SK-N-SH (cell line): ENCODE measurements at regions not wholly inside any gene's neighbourhood (a gene's known extent, or its start where the extent isn't known, plus 50 kb on each side); places are given as distances from the start of the nearest gene placed in this dataset.

Source experiments
- CTCF ChIA-PET: fragments of 300-600, 350-600 bp; formaldehyde crosslinking; extraction: SDS; loops from one replicate; lab custom pipeline; 2021; lab: Yijun Ruan, JAX
- POLR2A ChIA-PET: fragments of 350-600 bp; sonication (Branson Sonifier 250); formaldehyde crosslinking; extraction: SDS; loops from one replicate; lab custom pipeline; 2020; ENCODE audit warnings: antibody characterized with exemption, inconsistent platforms; lab: Yijun Ruan, JAX
- DNase-seq: peaks from one replicate; pipeline ENCODE4 v3.0.0; 2012
- H2AFZ ChIP-seq: fragments of 200-600 bp; sonication (generic); 2 replicates; pipeline ENCODE4 v1.8.1; 2016; ENCODE audit warnings: antibody characterized with exemption, mild to moderate bottlenecking, low read depth
- H3F3A ChIP-seq: fragments of 200-600 bp; sonication (generic); replicated peaks from 2 replicates; pipeline ENCODE3; 2016; ENCODE audit warnings: antibody characterized with exemption, mild to moderate bottlenecking; ENCODE audit not compliant: insufficient read depth
- H3K27ac ChIP-seq, 2 experiments: fragments of 200-500 bp in 1 of 2; fragments of 200-600 bp in 1 of 2; sonication (Bioruptor generic) in 1 of 2; sonication (generic), shearing (Covaris generic) in 1 of 2; 2 replicates each; pipeline versions ENCODE4 v1.5.1 to v1.6.1; 2014 to 2016; ENCODE audit warnings: low read depth in 2 of 2, inconsistent platforms in 1 of 2, low read length in 1 of 2, mild to moderate bottlenecking in 1 of 2, mixed read lengths in 1 of 2
- H3K27me3 ChIP-seq: fragments of 200-600 bp; sonication (generic), shearing (Covaris generic); 2 replicates; pipeline ENCODE4 v1.6.1; 2016; ENCODE audit warnings: mixed run types; ENCODE audit not compliant: insufficient read depth
- H3K36me3 ChIP-seq, 2 experiments: fragments of 200-500 bp in 1 of 2; fragments of 200-600 bp in 1 of 2; sonication (Bioruptor generic) in 1 of 2; sonication (generic) in 1 of 2; replicated peaks in 1 of 2; 2 replicates each; pipeline versions ENCODE3 to v1.5.1; 2014 to 2016; ENCODE audit warnings: low read length in 1 of 2, mild to moderate bottlenecking in 1 of 2; ENCODE audit not compliant: insufficient read depth in 2 of 2, control insufficient read depth in 1 of 2
- H3K4me1 ChIP-seq, 2 experiments: fragments of 200-500 bp in 1 of 2; fragments of 200-600 bp in 1 of 2; sonication (Bioruptor generic) in 1 of 2; sonication (generic), shearing (Covaris generic) in 1 of 2; 2 replicates each; pipeline versions ENCODE4 v1.5.1 to v1.6.1; 2014 to 2016; ENCODE audit warnings: low read depth in 1 of 2, low read length in 1 of 2, mixed run types in 1 of 2; ENCODE audit not compliant: insufficient read depth in 2 of 2, control insufficient read depth in 1 of 2
- H3K4me2 ChIP-seq: fragments of 200-600 bp; sonication (generic), shearing (Covaris generic); 2 replicates; pipeline ENCODE4 v1.6.1; 2017; ENCODE audit warnings: mixed run types
- H3K4me3 ChIP-seq, 2 experiments: fragments of 200-500 bp in 1 of 2; fragments of 200-600 bp in 1 of 2; sonication (Bioruptor generic) in 1 of 2; sonication (generic), shearing (Covaris generic) in 1 of 2; 2 replicates each; pipeline versions ENCODE4 v1.5.1 to v1.8.1; 2014 to 2016; ENCODE audit warnings: low read depth in 2 of 2, inconsistent platforms in 1 of 2, low read length in 1 of 2, mild to moderate bottlenecking in 1 of 2, mixed read lengths in 1 of 2, moderate library complexity in 1 of 2
- H3K79me2 ChIP-seq: fragments of 200-600 bp; sonication (generic); 2 replicates; pipeline ENCODE4 v1.8.1; 2017; ENCODE audit warnings: mild to moderate bottlenecking; ENCODE audit not compliant: insufficient read depth
- H3K9ac ChIP-seq: fragments of 200-600 bp; sonication (generic); 2 replicates; pipeline ENCODE4 v1.6.1; 2017; ENCODE audit warnings: mixed run types
- H3K9me2 ChIP-seq: fragments of 200-600 bp; sonication (generic); 2 replicates; pipeline ENCODE4 v1.6.1; 2017; ENCODE audit warnings: mixed run types
- H3K9me3 ChIP-seq: fragments of 200-600 bp; sonication (generic); 2 replicates; pipeline ENCODE4 v1.6.1; 2017; ENCODE audit warnings: mixed run types, mild to moderate bottlenecking, moderate library complexity
- H4K20me1 ChIP-seq: fragments of 200-600 bp; sonication (generic); 2 replicates; pipeline ENCODE4 v1.6.1; 2017; ENCODE audit warnings: mild to moderate bottlenecking, mixed run types; ENCODE audit not compliant: insufficient read depth
- FOSL2 ChIP-seq: IDR thresholded peaks from 2 replicates; pipeline ENCODE4 v1.4.0; 2012; ENCODE audit warnings: low read depth, mild to moderate bottlenecking, moderate library complexity, borderline replicate concordance
- FOXM1 ChIP-seq: IDR thresholded peaks from 2 replicates; pipeline ENCODE4 v1.4.0; 2012; ENCODE audit warnings: low read depth, mild to moderate bottlenecking
- GATA2 ChIP-seq: sonication (generic); formaldehyde crosslinking; IDR thresholded peaks from 2 replicates; pipeline ENCODE4 v1.5.0; 2020; ENCODE audit warnings: mild to moderate bottlenecking, missing genetic modification reagents
- JUND ChIP-seq: IDR thresholded peaks from 2 replicates; pipeline ENCODE4 v1.4.0; 2012
- MXI1 ChIP-seq: IDR thresholded peaks from 2 replicates; pipeline ENCODE4 v1.6.1; 2012; ENCODE audit warnings: mild to moderate bottlenecking, low read depth, low read length, improper control_type of control experiment
- NRF1 ChIP-seq: IDR thresholded peaks from 2 replicates; pipeline ENCODE4 v1.6.1; 2012; ENCODE audit warnings: low read depth, mild to moderate bottlenecking, low read length
- POLR2AphosphoS5 ChIP-seq: IDR thresholded peaks from 2 replicates; pipeline ENCODE4 v1.6.1; 2012; ENCODE audit warnings: low read depth, low read length
- RAD21 ChIP-seq: IDR thresholded peaks from 2 replicates; pipeline ENCODE4 v1.6.1; 2012; ENCODE audit warnings: mild to moderate bottlenecking, low read length
- SMC3 ChIP-seq: IDR thresholded peaks from 2 replicates; pipeline ENCODE4 v1.6.1; 2012; ENCODE audit warnings: low read depth, low read length, improper control_type of control experiment
- TCF12 ChIP-seq: IDR thresholded peaks from 2 replicates; pipeline ENCODE4 v1.4.0; 2012
- TEAD4 ChIP-seq: IDR thresholded peaks from 2 replicates; pipeline ENCODE4 v1.4.0; 2012; ENCODE audit warnings: mild to moderate bottlenecking, borderline replicate concordance; ENCODE audit not compliant: insufficient read depth
- WGBS: methylation state at CpG from one replicate; pipeline ENCODE4 v1.1.6; 2017; ENCODE audit warnings: low lambda C conversion rate; 5-methylcytosine and 5-hydroxymethylcytosine counted together
- TF ChIP-seq, protein P1 (sequence below): IDR thresholded peaks from 2 replicates; pipeline ENCODE4 v1.4.0; 2012; ENCODE audit warnings: low read depth, borderline replicate concordance

DNA sequence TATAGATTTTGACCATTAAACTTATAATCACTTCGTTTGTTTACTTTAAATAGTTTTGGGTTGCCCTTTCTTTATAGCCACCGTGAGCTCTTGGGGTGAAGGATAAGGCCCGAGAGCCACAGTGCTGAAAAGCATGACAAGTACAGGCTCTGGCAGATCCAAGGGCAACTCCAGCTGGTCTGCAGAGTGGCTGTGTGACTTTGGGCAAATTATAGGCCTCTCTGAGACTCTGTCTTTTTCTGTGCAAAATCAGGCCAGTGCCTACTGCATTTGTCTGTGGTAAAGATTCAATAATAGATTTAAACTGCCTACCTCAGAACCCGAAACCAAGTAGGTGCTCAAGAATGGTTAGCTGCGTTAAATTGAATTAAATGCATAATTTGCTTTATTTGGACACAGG is 511.3 kb downstream of the QKI start:
- Histone ChIP-seq H3K9ac (no peak overlapping the region), H3K79me2 (no peaks in the 10 kb centered on the region), H3K4me3 (no peak overlapping the region), H2AFZ (no peak overlapping the region), H3K9me2 (no peaks in the 10 kb centered on the region), H3K4me1 (no peaks in the 10 kb centered on the region), H3K36me3 (no peaks in the 10 kb centered on the region), H3F3A (no peaks in the 10 kb centered on the region), H4K20me1 (no peaks in the 10 kb centered on the region), H3K9me3 (no peaks in the 10 kb centered on the region), H3K27me3 (no peaks in the 10 kb centered on the region), H3K27ac (no peak overlapping the region), H3K4me2 (no peak overlapping the region)
- ChIA-PET CTCF (no interaction called here), POLR2A (no interaction called here)
- TF ChIP-seq, protein P1, sequence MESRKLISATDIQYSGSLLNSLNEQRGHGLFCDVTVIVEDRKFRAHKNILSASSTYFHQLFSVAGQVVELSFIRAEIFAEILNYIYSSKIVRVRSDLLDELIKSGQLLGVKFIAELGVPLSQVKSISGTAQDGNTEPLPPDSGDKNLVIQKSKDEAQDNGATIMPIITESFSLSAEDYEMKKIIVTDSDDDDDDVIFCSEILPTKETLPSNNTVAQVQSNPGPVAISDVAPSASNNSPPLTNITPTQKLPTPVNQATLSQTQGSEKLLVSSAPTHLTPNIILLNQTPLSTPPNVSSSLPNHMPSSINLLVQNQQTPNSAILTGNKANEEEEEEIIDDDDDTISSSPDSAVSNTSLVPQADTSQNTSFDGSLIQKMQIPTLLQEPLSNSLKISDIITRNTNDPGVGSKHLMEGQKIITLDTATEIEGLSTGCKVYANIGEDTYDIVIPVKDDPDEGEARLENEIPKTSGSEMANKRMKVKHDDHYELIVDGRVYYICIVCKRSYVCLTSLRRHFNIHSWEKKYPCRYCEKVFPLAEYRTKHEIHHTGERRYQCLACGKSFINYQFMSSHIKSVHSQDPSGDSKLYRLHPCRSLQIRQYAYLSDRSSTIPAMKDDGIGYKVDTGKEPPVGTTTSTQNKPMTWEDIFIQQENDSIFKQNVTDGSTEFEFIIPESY: no peak
- TF ChIP-seq GATA2 (CRISPR knock-in tag) (no peak), FOXM1 (no peak), NRF1 (no peak), FOSL2 (no peak), TEAD4 (no peak), POLR2AphosphoS5 (no peak), MXI1 (no peak), SMC3 (no peak)
- no peak for DNase-seq
- WGBS: 31% methylated on average over 5 of the region's 5 CpGs

DNA sequence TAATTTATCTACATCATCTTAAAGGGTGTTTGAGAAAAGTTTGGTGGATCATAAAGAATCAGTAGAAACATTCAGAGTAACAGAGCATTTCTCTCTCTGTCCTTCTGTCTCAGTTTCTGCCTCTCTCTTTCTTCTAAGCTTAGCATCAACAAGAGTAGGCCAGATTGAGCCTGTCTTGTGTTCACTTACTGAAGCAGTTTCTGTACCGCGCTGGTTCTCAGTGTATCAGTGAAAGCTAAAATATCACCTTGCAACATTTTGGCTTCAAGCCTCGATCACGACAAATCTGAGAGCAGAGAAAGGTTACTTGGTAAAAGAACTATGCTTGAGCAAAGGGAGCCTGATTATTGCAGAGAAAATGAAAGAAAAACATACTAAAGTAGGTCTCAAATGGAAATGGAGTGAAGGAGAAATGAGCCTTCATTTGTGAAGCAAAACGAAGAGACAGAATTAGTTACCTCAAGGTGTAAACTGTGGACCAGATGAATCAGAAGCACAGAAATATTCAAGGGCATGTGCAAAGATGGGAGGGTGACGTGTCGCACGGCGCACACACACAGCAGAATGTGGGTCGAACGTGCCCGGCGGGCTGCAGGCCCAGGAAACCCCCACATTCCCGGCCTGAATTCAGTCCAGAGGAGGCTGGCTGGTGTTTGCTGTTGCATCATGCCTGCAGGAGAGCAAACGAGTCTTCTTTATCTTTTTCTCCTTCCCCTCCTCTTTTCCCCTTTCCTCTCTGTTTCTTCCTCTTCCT is 509.3 kb downstream of the QKI start:
- Histone ChIP-seq H3K27me3 (no peaks in the 10 kb centered on the region), H3K9me3 (no peaks in the 10 kb centered on the region), H3K9ac (no peak overlapping the region), H2AFZ (no peak overlapping the region), H3K4me2 (no peak overlapping the region), H3K9me2 (no peaks in the 10 kb centered on the region), H3K36me3 (no peaks in the 10 kb centered on the region), H3K4me1 (no peaks in the 10 kb centered on the region), H3K79me2 (no peaks in the 10 kb centered on the region), H3F3A (no peaks in the 10 kb centered on the region), H3K27ac (no peak overlapping the region), H4K20me1 (no peaks in the 10 kb centered on the region), H3K4me3 (no peak overlapping the region)
- TF ChIP-seq JUND (no peak), TCF12 (no peak), RAD21 (no peak)
- DNase-seq: no peak
- 59% methylated on average over 15 of the region's 15 CpGs for WGBS
- POLR2A ChIA-PET: no interaction called here
- CTCF ChIA-PET: no interaction called here
